ENCODE measurements at regions not wholly inside any gene's neighbourhood (a gene's known extent, or its start where the extent isn't known, plus 50 kb on each side); places are given as distances from the start of the nearest gene placed in this dataset.
A peak's percentile ranks its signal among the peaks of the same experiment; 100 is the strongest.

DNA sequence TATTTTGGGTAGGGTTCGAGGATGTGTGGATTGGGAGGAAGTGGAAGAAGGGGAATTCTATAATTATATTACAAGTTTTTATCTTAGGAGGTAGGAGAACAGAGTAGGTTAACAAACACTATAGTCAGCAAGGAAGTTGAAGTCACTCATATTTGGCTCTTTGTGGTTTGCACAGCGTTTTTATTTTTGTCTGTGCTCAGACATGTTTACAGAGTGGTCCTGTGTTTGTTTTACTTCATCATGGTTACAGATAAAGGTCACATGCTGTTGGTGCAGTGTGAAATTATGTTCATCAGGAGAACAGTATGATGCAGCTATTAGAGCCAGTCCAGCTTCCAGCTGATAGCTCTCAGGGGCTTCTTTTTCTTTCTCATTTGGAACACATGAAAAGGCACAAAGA, 299.9 kb upstream of the SFRP2 start:
- no peak for DNase-seq (ENCODE audit: low spot score)

DNA sequence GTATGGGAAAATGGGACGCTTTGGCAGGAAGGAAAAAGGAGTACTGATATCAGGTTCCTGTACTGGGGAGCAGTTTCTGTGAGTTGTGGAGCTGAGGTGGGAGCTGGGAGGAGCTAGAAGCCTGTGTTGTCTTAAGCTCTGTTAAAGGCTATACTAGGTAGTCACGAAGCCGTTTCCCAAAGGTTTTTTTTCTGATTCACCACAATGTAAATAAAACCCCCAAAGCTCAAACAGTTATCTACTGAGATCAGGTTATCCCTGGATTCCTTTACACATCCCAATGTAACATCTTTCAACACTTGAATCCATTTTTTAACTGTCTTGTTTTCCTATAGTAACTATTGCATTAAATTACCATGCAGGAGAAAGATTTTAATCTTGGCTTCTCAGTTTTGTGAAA, 297.4 kb upstream of the SFRP2 start:
- DNase-seq (ENCODE audit: low spot score), result no peak

DNA sequence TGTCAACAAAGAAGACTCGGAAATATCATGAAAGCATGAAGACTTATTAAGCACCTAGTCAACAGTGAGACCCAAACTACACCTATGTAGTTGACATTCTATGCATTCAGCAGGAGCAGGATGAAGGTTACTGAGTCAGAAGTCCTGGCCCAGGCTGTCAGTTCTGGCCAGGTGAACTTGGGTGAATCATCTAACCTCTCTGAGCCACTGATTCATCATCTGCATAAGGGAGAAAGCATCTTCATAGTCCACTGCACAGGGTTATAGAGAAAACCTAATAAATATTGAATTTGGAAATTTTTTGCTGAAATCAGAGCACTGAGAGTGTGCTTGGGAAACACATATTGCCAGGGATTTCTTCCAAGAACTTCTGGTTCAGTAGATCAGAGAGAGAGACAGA, 296.0 kb upstream of the SFRP2 start:
- no peak for DNase-seq (ENCODE audit: low spot score)

DNA sequence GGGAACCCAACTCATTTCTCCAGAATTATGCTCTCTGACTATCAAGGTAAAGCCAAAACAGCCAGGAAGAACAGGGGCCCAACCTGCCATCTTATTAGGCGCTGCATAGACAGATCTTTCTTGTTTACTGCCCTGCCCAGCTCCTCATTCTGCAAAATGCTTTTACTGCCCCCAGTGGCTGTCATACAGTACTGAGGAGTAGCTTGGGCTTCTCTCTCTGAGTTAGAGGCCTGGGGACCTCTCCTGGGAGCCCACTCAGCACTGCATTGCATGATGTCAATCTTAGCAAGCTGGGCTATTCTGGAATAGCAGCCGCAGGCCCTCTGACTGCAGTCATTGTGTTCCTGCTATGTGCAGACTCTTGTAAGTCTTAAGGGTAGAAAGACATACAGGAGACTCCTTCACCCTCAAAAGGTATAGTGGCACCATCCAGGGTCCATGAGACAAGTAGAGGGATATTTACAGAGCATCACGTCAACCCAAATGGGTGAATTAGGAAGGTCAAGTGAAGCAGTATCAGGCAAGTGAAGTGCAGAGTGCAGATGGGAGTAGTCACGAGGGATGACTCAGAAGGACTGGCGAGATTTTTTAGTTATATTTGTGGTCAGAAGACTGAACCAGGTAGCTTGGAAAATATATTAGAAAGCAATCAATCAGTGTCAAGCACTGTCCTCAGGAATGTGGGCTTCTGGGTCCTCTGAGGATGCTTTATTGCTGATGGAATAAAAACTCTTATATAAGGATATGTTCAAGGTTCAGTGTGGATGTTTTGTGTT, 294.1 kb upstream of the SFRP2 start:
- DNase-seq (ENCODE audit: low spot score), result peak; percentile 43

DNA sequence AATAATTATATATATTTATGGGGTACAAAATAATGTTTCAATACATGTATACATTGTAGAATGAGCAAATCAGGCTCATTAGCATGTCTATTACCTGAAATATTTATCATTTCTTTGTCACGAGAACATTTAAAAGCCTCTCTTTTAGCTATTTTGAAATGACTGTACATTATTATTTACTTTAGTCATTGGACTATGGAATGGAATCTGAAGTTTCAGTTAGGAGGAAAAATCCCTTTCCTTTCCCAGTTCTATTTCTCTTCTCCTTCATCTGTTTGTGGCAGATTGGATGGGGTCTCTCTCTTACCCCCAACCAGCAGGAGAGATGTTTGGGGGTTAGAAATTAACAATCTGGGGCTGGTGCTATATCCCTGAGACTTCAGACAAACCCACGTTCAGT, 292.5 kb upstream of the SFRP2 start:
- DNase-seq (ENCODE audit: low spot score), result no peak

DNA sequence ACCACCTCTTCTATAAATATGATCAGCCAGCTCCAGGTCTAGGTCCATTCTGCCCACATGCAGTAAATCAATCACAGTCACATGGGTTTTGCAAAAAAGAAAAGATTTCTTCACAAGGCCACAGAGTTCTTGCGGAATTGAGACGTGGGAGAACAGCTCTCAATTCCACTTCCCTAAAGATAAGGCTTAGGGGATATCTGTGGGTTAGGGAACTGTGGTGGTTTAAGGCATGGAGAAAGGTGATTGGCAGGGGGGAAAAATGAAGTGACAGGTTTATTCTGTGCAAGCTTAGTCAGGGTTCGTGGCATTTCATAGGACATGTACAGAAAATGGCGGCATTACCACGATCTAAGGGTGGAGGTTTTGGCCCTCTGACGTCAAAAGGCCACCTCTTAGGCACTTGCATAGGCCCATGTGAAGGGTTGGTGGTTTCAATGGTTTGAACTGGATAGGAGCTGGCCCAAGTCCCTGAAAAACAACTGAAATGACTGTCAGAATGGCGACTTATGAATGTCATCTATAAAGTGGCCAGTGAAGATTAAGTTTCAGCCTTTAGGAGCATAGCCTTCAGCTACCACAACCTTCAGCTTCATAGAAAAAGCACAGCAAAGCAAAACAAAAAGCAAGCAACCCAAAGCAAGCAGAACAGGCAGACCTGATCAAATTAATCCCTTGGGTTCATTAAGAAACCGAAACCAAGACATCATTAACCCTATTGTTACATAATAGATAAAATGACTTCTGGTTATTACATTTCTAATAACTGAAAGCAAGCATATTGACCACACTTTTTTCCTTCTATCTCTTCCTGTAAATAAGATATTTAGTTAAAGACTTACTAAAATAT, 289.8 kb upstream of the SFRP2 start:
- no peak for DNase-seq (ENCODE audit: low spot score)

DNA sequence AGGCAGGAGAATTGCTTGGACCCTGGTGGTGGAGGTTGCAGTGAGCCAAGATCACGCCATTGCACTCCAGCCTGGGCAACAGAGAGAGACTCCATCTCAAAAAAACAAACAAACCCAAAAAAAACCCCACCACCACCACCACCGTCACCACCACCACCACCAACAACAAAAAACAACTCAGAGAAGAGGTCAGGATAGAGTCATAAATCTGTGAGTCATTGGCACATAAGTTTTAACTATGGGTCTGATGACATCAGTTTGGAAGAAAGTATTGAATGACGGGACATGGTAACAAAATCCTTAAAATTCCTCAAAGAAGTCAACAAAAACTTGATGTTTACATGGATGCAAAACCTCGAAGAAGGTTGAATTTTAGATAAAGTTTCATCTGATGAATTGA, 288.0 kb upstream of the SFRP2 start:
- DNase-seq (ENCODE audit: low spot score), result no peak

DNA sequence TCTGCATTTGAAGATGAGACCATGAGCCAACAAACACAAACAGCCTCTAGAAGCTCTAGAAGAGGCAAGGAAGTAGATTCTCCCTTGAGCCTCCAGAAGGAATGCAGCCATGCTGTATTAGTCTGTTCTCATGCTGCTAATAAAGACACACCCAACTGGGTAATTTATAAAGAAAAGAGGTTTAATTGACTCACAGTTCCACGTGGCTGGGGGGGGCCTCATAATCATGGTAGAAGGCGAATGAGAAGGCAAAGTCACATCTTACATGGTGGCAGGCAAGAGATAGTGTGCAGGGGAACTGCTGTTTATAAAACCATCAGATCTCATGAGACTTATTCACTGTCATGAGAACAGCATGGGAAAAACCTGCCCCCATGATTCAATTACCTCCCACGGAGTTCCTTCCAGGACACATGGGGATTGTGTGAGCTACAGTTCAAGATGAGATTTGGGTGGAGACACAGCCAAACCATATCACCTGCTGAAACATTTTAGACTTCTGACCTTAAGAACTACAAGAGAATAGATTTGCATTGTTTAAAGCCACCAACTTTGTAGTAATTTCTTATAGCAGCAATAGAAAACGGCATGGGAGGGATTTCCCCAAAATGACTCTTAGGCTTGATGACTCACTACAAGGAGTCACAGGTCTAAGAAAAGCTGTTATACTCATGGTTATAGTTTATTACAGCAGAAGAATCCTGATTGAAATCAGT, 284.4 kb upstream of the SFRP2 start:
- DNase-seq (ENCODE audit: low spot score), result no peak

DNA sequence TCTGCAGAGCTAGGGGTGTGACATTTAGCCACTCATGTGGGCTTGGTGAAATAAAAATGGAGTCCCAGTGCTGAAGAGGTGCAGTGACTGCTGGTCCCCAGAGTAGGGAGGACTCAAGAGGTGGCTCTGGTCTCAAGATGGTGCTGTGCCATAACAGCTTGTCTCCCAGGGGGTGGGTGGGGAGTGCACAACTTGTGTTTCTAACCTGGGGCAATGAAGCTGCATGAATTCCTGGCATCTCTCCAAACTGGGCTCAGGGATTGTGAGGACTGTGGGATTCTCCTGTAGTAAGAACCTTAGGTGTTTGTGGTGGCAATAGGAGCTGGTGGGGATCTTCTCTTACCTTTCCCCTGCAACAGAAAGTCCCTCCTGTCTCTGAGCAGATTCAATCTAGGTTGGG, 278.9 kb upstream of the SFRP2 start:
- DNase-seq (ENCODE audit: low spot score), result no peak

DNA sequence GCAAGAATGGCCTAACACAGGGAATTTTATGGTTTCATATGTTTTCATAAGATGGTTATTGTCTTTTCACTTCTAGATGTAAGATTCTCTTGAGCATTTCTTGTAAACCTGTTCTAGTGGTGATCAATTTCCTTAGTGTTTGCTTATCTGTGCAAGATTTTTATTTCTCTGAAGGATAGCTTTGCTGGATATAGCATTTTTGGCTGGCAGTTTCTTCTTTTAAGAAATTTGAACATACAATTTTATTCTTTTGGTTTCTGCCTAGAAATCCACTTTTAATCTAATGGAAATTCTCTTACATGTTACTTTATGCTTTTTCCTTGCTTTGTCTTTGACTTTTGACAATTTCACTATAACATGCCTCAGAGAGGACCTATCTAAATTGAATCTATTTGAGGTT, 276.5 kb upstream of the SFRP2 start:
- no peak for DNase-seq (ENCODE audit: low spot score)

DNA sequence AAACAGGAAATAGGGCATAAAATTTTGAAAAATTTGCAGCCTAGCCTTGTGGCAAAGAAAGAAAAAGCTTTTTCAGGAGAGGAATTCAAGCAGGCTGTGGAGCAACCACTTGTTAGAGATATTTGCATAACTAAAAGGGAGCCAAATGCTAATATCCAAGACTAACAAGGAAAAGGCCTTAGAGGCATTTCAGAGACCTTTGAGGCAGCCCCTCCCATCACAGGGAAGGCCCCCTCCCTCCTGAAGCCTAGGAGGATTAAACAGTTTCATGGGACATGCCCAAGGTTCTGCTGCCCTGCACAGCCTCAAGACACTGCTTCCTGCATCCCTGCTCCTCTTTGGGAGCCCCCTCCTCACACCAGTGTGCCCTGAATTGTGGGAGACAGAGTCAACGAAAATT, 275.4 kb upstream of the SFRP2 start:
- DNase-seq (ENCODE audit: low spot score), result no peak

DNA sequence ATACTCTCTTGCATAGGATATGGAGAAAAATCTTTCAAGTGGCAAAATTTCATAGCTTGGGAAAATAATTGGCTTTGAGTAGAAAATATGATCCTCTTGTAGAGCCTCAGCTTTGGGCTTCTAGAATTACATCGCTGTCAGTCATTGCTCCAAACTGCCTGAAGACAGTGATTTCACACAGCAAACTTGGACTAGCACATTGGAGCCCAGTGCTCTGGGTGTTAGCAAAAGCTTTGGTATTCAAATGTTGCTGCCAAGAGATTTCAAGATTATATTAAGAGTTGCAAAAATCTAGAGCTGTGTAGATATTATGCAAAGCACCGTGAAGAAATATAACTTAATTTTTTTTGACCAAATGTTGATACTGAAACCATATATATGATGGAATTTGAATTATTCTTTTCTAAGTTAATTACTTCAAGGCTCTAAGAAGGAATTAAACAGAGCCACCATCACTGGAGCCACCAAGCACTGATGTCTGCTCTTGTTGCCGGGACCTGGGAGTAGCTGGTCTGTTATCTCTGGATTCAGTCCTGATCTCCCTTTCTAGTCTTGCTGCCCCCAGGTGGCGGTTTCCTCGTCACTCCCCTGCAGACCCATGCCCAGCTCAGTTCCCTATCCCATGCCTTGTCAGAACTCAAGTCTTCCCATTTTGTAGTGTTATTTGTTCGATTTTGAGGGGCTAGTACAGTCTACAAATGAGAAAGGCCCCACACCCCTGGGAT, 260.7 kb upstream of the SFRP2 start:
- DNase-seq (ENCODE audit: low spot score), result no peak

DNA sequence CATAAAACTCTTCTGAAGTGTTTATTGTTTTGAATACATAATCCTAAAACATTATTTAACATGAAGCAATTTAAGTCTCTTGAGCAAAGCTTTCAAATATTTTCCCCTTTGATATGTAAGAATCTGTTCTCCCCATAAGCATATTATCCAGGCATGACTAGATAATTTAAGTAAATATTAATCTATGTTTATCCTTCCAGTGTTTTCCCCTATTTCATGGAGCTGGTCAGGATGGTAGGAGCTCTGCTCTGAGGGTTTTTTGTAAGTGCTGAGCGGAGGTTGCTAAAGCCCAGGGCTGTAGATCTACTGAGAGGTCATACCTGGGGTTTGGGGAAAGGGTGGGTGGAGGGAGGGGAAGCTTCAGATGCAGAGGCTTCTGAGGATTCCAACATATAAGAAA, 258.9 kb upstream of the SFRP2 start:
- DNase-seq (ENCODE audit: low spot score), result no peak

DNA sequence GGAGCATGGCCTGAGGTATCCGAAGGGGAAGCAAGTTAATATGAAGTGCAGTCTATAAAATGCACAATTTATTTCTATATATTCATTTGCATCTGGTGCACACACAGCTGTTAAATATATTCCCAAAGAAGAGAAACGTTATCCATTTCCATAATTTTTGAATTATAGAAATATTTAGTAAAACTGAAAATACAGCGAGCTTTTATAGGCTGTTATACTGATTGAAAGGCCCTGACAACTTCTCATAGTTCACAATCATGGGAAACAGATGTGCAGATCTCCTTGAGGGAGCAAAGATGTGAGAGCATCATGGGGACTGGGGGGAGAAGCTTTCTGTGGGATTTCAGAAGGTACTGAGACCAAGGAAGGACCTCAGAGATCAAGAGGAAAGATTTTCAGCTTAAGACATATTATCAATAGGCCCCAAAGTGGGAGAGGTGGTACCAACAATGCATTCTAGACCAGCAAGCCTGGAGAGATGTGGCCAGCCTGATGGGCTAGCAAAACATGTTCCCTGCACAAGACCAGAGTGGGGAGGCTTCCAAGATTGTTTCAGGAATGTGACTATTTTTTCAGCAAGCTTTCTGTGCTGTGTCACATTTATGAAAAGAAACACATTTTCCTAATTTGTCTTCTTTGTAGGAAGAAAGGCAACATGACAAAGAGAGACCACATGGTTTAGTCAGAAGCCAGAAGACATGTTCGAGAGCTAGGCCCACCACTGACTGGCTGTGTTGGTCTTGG, 256.0 kb upstream of the SFRP2 start:
- DNase-seq (ENCODE audit: low spot score), result no peak

DNA sequence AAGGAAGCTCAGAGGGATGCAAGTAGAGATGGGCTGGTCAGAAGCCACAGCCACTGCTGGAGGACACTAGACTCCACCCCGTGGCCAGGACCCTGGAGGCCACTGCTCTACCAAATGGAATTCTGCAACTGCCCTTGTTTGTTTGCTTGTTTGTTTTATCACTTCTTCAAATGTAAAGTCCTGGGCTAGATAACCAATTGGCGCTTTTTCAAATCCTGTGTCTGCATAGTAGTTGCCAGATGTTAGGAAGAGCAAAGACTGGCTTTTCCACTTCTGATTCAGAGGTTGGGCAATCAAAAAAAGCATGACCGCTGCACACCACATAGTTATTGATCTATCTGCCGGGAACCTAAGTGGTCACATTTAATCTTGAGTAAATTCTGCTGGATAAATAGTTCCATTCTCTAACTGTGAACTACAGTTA, 255.2 kb upstream of the SFRP2 start:
- DNase-seq (ENCODE audit: low spot score), result no peak

DNA sequence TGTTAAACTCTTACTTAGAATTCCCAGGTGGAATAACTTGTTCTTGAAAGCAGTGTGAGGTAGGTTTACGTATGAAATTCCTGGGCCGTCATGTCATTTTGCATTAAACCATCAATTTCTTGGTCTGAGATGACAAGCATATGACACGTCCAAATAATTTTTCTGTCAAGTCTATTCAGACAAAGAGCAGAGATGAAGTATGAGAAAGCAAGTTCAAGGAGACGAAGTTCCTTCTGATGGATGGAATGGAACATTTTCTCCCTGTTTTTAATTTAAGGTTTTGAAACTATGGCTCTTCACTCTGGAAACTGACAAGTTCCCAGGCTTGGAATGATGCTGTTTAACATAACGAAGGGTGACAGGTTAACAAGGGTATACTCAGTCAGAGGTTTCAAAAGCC, 252.8 kb upstream of the SFRP2 start:
- DNase-seq (ENCODE audit: low spot score), result no peak

DNA sequence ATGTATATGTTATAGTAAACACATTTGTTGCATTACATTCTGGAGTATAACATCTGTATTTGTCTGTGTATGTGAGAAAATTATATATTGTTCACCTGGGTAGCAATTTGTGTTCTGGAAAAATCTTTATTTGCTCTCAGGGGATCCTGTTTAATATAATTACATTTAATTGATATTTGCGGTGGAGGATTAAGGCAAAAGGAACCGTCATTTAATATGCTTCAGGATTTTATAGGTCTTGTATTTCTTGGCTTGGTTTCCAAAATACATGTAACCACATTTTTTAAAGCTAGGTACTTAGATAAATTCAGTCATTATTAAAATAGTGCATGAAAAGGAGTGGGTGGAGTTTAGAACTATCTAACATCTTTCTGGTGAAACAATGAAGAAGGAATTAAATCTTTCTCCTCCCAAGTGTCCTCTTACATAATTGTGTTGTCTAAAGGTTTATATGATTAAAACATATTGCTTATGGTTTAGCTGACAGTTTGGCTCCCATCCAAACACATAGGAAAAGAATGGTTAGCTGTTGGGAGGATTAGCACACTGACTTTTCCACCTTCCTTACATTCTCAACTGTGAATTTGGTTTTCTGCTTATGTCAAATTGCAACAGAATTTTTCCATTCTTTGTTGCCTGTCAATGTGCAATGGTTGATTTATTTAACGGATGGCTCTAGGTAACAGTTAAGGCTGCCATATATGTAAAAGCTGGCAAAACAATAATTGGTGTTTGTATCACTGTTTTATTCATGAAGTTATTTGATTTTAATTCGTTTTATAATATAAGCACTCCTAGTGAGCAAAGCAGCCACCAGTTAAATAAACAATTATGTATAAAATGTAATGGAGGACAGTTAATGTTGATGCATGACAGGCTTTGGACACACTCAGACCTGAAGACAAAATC, 250.8 kb upstream of the SFRP2 start:
- DNase-seq (ENCODE audit: low spot score), result no peak

DNA sequence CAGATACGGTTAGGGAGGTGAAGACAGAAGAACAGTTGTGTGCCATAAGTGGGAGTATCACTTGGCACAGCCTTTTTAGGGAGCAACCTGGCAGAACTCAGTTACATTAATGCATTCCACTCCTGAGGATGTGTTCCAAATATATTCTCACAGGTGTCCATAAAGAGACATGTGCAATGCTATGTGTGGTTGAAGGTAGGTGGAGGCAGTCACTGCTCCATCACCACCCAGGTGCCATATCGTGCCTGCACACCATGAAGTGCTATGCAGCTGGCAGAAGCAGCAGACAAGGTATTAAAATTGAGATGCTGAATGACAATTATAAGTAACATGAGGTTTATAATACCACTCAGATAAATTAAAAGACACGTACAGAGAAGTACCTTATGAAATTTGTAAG, 248.0 kb upstream of the SFRP2 start:
- DNase-seq (ENCODE audit: low spot score), result no peak

DNA sequence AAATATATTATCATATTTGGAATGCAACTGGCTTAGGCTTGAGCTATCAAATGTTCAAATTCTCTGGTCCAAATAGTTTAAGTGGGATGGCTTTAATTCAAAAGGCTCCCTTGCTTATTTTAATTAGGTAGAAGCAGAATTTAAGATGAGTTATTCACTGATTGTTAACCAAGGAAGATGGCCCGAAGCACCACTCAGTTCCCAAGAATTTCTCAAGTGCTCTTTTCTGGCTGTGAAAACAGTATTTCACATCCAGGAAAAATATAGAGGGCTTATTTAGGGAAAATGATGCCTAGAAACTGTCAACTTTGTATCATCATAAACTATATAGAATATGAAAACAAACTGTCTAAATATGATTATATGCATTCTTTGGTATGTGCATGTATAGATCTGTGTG, 246.5 kb upstream of the SFRP2 start:
- no peak for DNase-seq (ENCODE audit: low spot score)

DNA sequence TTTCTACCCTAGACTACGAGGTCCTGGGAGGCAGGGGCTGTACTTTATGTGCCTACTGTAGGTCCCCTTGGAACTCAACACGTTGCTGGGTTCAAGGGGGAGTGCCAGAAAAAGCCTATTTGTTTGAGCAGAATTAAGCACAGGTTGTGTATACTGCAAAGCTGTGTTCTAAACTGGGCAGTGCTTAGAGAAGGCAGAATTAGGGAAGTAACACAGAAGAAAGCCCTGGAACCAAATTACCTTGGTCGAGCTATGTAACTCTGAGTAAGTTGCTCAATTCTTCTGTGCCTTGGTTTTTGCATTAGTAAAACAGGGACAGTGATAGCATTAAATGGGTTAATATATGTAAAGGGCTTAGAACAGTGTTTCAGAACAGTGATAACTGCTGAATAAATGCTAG, 245.0 kb upstream of the SFRP2 start:
- DNase-seq (ENCODE audit: low spot score), result no peak

DNA sequence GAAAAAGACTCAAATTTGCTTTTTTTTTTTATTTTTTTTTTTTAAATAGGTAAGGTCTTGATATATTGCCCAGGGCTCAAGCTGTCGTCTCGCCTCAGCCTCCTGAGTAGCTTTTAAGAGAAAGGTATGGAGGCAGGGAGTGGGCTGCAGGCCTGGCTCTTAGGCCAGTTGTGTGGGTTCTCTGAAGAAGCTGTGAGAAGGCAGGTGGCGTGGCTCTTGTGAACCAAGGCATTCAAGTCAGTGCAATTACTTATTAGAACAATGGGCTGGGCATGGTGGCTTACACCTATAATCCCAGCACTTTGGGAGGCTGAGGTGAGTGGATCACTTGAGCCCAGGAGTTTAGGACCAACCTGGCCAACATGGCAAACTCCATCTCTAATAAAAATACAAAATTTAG, 244.0 kb upstream of the SFRP2 start:
- DNase-seq (ENCODE audit: low spot score), result no peak
